ENCODE measurements at regions not wholly inside any gene's neighbourhood (a gene's known extent, or its start where the extent isn't known, plus 50 kb on each side); places are given as distances from the start of the nearest gene placed in this dataset.

- WGBS, result 40% methylated on average over 9 of the region's 9 CpGs
- no peak for ATAC-seq
- intact Hi-C loops (cut with DNase I), result no loop called here
Observed at GRCh38 chr3:135740211-135740610, 225.3 kb upstream of the PPP2R3A start.

GRCh38 chr3:135740751-135741150, 224.8 kb upstream of the PPP2R3A start:
- no peaks in the 10 kb centered on the region for H3K4me1 ChIP-seq (ENCODE audit: control insufficient read depth, insufficient read depth, low read length)
- intact Hi-C loops (cut with DNase I), result no loop called here

More at GRCh38 chr3:135740211-135740610, 225.3 kb upstream of the PPP2R3A start:
- H3K27ac ChIP-seq (ENCODE audit: low read length), result no peak overlapping the region
- H3K27me3 ChIP-seq (ENCODE audit: control insufficient read depth, insufficient read depth), result no peaks in the 10 kb centered on the region
- peaks cover 13% of the 10 kb centered on the region for H3K9me3 ChIP-seq (ENCODE audit: control insufficient read depth, low read length)
- no peak for DNase-seq
- no peak overlapping the region for H3K4me3 ChIP-seq (ENCODE audit: low read length)
- no peaks in the 10 kb centered on the region for H3K4me1 ChIP-seq (ENCODE audit: control insufficient read depth, insufficient read depth, low read length)

GRCh38 chr3:135751991-135752390, 213.5 kb upstream of the PPP2R3A start:
- intact Hi-C loops (cut with DNase I), result no loop called here
- Histone ChIP-seq H3K4me3 (ENCODE audit: low read length) (no peak overlapping the region), H3K9me3 (ENCODE audit: control insufficient read depth, low read length) (no peaks in the 10 kb centered on the region), H3K27ac (ENCODE audit: low read length) (no peak overlapping the region), H3K27me3 (ENCODE audit: control insufficient read depth, insufficient read depth) (no peaks in the 10 kb centered on the region), H3K4me1 (ENCODE audit: control insufficient read depth, insufficient read depth, low read length) (no peaks in the 10 kb centered on the region)
- 67% methylated on average over 4 of the region's 4 CpGs for WGBS
- ATAC-seq, result no peak
- DNase-seq, result no peak

More at GRCh38 chr3:135740751-135741150, 224.8 kb upstream of the PPP2R3A start:
- H3K27me3 ChIP-seq (ENCODE audit: control insufficient read depth, insufficient read depth), result no peaks in the 10 kb centered on the region
- peaks cover 12% of the 10 kb centered on the region for H3K9me3 ChIP-seq (ENCODE audit: control insufficient read depth, low read length)
- no peak overlapping the region for H3K4me3 ChIP-seq (ENCODE audit: low read length)
- H3K27ac ChIP-seq (ENCODE audit: low read length), result no peak overlapping the region
- DNase-seq (no peak), ATAC-seq (no peak)

GRCh38 chr3:135752851-135753250, 212.7 kb upstream of the PPP2R3A start:
- Histone ChIP-seq H3K9me3 (ENCODE audit: control insufficient read depth, low read length) (no peaks in the 10 kb centered on the region), H3K27me3 (ENCODE audit: control insufficient read depth, insufficient read depth) (no peaks in the 10 kb centered on the region), H3K4me3 (ENCODE audit: low read length) (no peak overlapping the region), H3K4me1 (ENCODE audit: control insufficient read depth, insufficient read depth, low read length) (no peaks in the 10 kb centered on the region), H3K27ac (ENCODE audit: low read length) (no peak overlapping the region)
- ATAC-seq (no peak), DNase-seq (no peak)
- intact Hi-C loops (cut with DNase I), result no loop called here
- WGBS, result 58% methylated on average over 2 of the region's 2 CpGs

- Histone ChIP-seq H3K27ac (ENCODE audit: low read length) (no peak overlapping the region), H3K27me3 (ENCODE audit: control insufficient read depth, insufficient read depth) (no peaks in the 10 kb centered on the region), H3K4me1 (ENCODE audit: control insufficient read depth, insufficient read depth, low read length) (no peaks in the 10 kb centered on the region), H3K4me3 (ENCODE audit: low read length) (no peak overlapping the region), H3K9me3 (ENCODE audit: control insufficient read depth, low read length) (no peaks in the 10 kb centered on the region)
- no peak for DNase-seq
- ATAC-seq, result no peak
- intact Hi-C loops (cut with DNase I), result no loop called here
- WGBS, result 91% methylated on average over 7 of the region's 7 CpGs
Observed at GRCh38 chr3:135753506-135753905, 212.0 kb upstream of the PPP2R3A start.

- no peak overlapping the region for H3K4me3 ChIP-seq (ENCODE audit: low read length)
- no peaks in the 10 kb centered on the region for H3K4me1 ChIP-seq (ENCODE audit: control insufficient read depth, insufficient read depth, low read length)
- intact Hi-C loops (cut with DNase I), result no loop called here
- 55% methylated on average over 2 of the region's 2 CpGs for WGBS
- H3K27ac ChIP-seq (ENCODE audit: low read length), result no peak overlapping the region
- DNase-seq (no peak), ATAC-seq (no peak)
- no peaks in the 10 kb centered on the region for H3K9me3 ChIP-seq (ENCODE audit: control insufficient read depth, low read length)
- no peaks in the 10 kb centered on the region for H3K27me3 ChIP-seq (ENCODE audit: control insufficient read depth, insufficient read depth)
Observed at GRCh38 chr3:135755330-135756105, 210.0 kb upstream of the PPP2R3A start.

GRCh38 chr3:135756106-135756668, 209.3 kb upstream of the PPP2R3A start:
- H3K27me3 ChIP-seq (ENCODE audit: control insufficient read depth, insufficient read depth), result no peaks in the 10 kb centered on the region
- no peak overlapping the region for H3K4me3 ChIP-seq (ENCODE audit: low read length)
- 55% methylated on average over 3 of the region's 3 CpGs for WGBS
- H3K27ac ChIP-seq (ENCODE audit: low read length), result no peak overlapping the region
- DNase-seq (no peak), ATAC-seq (no peak)
- intact Hi-C loops (cut with DNase I), result no loop called here
- no peaks in the 10 kb centered on the region for H3K9me3 ChIP-seq (ENCODE audit: control insufficient read depth, low read length)
- no peaks in the 10 kb centered on the region for H3K4me1 ChIP-seq (ENCODE audit: control insufficient read depth, insufficient read depth, low read length)

GRCh38 chr3:135757421-135757820, 208.1 kb upstream of the PPP2R3A start:
- ATAC-seq (no peak), DNase-seq (no peak)
- no peak overlapping the region for H3K27ac ChIP-seq (ENCODE audit: low read length)
- H3K4me1 ChIP-seq (ENCODE audit: control insufficient read depth, insufficient read depth, low read length), result no peaks in the 10 kb centered on the region
- WGBS, result 84% methylated on average over 4 of the region's 4 CpGs
- H3K9me3 ChIP-seq (ENCODE audit: control insufficient read depth, low read length), result no peaks in the 10 kb centered on the region
- no peaks in the 10 kb centered on the region for H3K27me3 ChIP-seq (ENCODE audit: control insufficient read depth, insufficient read depth)
- H3K4me3 ChIP-seq (ENCODE audit: low read length), result no peak overlapping the region
- intact Hi-C loops (cut with DNase I), result no loop called here

- H3K4me3 ChIP-seq (ENCODE audit: low read length), result no peak overlapping the region
- intact Hi-C loops (cut with DNase I), result no loop called here
- H3K27ac ChIP-seq (ENCODE audit: low read length), result no peak overlapping the region
- no peaks in the 10 kb centered on the region for H3K9me3 ChIP-seq (ENCODE audit: control insufficient read depth, low read length)
- no peak for DNase-seq
- H3K27me3 ChIP-seq (ENCODE audit: control insufficient read depth, insufficient read depth), result no peaks in the 10 kb centered on the region
- H3K4me1 ChIP-seq (ENCODE audit: control insufficient read depth, insufficient read depth, low read length), result no peaks in the 10 kb centered on the region
- 93% methylated on average over 1 of the region's 1 CpG for whole genome bisulfite sequencing
- no peak for ATAC-seq
Observed at GRCh38 chr3:135758961-135759360, 206.6 kb upstream of the PPP2R3A start.

GRCh38 chr3:135759651-135760050, 205.9 kb upstream of the PPP2R3A start:
- no peaks in the 10 kb centered on the region for H3K9me3 ChIP-seq (ENCODE audit: control insufficient read depth, low read length)
- H3K27me3 ChIP-seq (ENCODE audit: control insufficient read depth, insufficient read depth), result no peaks in the 10 kb centered on the region
- DNase-seq (no peak), ATAC-seq (no peak)
- no peak overlapping the region for H3K4me3 ChIP-seq (ENCODE audit: low read length)
- no peaks in the 10 kb centered on the region for H3K4me1 ChIP-seq (ENCODE audit: control insufficient read depth, insufficient read depth, low read length)
- intact Hi-C loops (cut with DNase I), result no loop called here
- WGBS, result 79% methylated on average over 3 of the region's 3 CpGs
- no peak overlapping the region for H3K27ac ChIP-seq (ENCODE audit: low read length)

GRCh38 chr3:135760581-135760980, 204.9 kb upstream of the PPP2R3A start:
- ATAC-seq, result no peak
- H3K4me3 ChIP-seq (ENCODE audit: low read length), result no peak overlapping the region
- peaks cover 2% of the 10 kb centered on the region for H3K9me3 ChIP-seq (ENCODE audit: control insufficient read depth, low read length)
- H3K4me1 ChIP-seq (ENCODE audit: control insufficient read depth, insufficient read depth, low read length), result no peaks in the 10 kb centered on the region
- intact Hi-C loops (cut with DNase I), result no loop called here
- no peak overlapping the region for H3K27ac ChIP-seq (ENCODE audit: low read length)
- 68% methylated on average over 3 of the region's 3 CpGs for WGBS
- H3K27me3 ChIP-seq (ENCODE audit: control insufficient read depth, insufficient read depth), result no peaks in the 10 kb centered on the region
- no peak for DNase-seq
